HepG2 (cell line): ENCODE measurements at regions not wholly inside any gene's neighbourhood (a gene's known extent, or its start where the extent isn't known, plus 50 kb on each side); places are given as distances from the start of the nearest gene placed in this dataset.

Experiments
- KMT2A ChIP-seq: sonication (generic); formaldehyde crosslinking; IDR thresholded peaks from 2 replicates; pipeline ENCODE4 v1.4.0; 2020; ENCODE audit warnings: missing genetic modification reagents
- SP140L ChIP-seq: sonication (generic); formaldehyde crosslinking; IDR thresholded peaks from 2 replicates; pipeline ENCODE4 v1.4.0; 2020; ENCODE audit warnings: missing genetic modification reagents, borderline replicate concordance
- TF ChIP-seq, protein P1 (sequence below): sonication (generic); formaldehyde crosslinking; conservative IDR thresholded peaks from 2 replicates; pipeline ENCODE4 v1.8.0; 2022; ENCODE audit warnings: low read depth, missing genetic modification reagents
- TF ChIP-seq, protein P2 (sequence below): sonication (generic); formaldehyde crosslinking; IDR thresholded peaks from 2 replicates; pipeline ENCODE4 v1.4.0; 2020; ENCODE audit warnings: missing genetic modification reagents

DNA sequence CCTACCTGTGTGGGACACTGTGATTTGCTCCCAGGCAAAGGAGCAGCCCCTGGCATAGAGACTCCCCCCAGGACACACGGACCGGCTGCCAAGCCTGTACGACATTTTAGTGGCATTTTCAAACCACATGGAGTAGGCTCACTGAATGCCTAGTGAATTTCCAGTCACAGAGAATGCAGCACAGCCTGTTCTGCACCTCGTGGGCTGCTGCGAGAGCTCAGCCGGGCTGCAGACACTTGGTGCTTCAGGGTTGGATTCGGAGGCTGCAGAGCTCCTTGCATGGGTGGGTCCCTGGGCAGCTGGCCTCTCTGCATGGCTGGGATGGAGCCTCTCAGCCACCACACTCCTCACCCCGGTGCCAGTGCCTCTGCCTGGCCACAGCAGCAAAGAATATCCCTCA, 51.2 kb upstream of the HNF1B start (continued):
- TF ChIP-seq, protein P1, sequence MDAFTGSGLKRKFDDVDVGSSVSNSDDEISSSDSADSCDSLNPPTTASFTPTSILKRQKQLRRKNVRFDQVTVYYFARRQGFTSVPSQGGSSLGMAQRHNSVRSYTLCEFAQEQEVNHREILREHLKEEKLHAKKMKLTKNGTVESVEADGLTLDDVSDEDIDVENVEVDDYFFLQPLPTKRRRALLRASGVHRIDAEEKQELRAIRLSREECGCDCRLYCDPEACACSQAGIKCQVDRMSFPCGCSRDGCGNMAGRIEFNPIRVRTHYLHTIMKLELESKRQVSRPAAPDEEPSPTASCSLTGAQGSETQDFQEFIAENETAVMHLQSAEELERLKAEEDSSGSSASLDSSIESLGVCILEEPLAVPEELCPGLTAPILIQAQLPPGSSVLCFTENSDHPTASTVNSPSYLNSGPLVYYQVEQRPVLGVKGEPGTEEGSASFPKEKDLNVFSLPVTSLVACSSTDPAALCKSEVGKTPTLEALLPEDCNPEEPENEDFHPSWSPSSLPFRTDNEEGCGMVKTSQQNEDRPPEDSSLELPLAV (CRISPR knock-in tag): no peak
- TF ChIP-seq SP140L (CRISPR knock-in tag) (no peak), KMT2A (CRISPR knock-in tag) (no peak)
- TF ChIP-seq, protein P2, sequence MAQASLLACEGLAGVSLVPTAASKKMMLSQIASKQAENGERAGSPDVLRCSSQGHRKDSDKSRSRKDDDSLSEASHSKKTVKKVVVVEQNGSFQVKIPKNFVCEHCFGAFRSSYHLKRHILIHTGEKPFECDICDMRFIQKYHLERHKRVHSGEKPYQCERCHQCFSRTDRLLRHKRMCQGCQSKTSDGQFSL: no peak
